ENCODE measurements at regions not wholly inside any gene's neighbourhood (a gene's known extent, or its start where the extent isn't known, plus 50 kb on each side); places are given as distances from the start of the nearest gene placed in this dataset.

DNA sequence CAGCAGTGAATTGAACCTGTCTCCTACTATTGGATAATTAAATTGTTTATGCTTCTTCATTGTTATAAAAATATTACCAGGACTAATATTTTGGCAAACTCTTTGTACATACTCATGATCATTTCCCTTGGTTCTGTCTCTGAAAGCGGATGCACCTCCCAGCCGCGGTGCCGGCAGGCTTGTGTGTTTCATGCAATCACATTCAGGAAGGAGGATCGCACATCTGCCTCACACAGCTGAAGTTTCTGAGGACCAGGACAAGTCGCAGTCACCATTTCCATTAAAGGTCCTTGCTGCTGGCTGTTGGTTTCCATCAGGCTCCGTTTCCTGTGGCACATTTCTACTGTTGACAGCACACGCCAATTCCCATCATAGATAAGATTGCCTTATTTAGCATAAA is 117.8 kb upstream of the SHH start:
- no peak for DNase-seq
- H3K27me3 ChIP-seq (replicated peaks), result peaks cover 7% of the 10 kb centered on the region
- no peak overlapping the region for H3K4me3 ChIP-seq (ENCODE audit: low read depth, low read length)
- TF ChIP-seq, protein P1, sequence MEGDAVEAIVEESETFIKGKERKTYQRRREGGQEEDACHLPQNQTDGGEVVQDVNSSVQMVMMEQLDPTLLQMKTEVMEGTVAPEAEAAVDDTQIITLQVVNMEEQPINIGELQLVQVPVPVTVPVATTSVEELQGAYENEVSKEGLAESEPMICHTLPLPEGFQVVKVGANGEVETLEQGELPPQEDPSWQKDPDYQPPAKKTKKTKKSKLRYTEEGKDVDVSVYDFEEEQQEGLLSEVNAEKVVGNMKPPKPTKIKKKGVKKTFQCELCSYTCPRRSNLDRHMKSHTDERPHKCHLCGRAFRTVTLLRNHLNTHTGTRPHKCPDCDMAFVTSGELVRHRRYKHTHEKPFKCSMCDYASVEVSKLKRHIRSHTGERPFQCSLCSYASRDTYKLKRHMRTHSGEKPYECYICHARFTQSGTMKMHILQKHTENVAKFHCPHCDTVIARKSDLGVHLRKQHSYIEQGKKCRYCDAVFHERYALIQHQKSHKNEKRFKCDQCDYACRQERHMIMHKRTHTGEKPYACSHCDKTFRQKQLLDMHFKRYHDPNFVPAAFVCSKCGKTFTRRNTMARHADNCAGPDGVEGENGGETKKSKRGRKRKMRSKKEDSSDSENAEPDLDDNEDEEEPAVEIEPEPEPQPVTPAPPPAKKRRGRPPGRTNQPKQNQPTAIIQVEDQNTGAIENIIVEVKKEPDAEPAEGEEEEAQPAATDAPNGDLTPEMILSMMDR (IDR thresholded peaks at IDR 0.05; ENCODE audit: low read depth, low read length, missing control alignments), result no peak
- no peak overlapping the region for H3K27ac ChIP-seq
- in situ Hi-C loops (cut with HindIII; ENCODE audit: low pct_ligation_motif_present, low sequenced_read_pairs), result no loop called here
- no peaks in the 10 kb centered on the region for H3K36me3 ChIP-seq (replicated peaks)

DNA sequence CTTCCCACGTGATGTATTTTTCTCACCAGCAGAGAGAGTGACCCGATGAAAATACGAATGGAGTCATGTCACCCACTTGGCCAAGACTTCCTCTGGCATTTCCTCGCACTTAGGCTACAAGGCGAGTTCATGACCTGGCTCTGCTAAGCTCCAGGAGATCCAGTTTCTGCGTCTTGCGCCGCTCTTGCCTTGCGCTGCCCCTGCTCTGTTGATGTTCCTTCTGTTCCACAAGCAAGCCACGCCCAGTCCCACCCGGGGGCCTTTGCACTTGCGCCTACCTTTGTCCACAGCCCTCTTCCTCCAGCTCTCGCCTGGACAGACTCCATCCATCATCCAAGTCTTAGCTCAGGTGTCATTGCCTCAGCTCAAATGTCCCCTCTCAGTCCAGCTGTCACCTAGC is 116.3 kb upstream of the SHH start:
- DNase-seq, result no peak
- TF ChIP-seq, protein P1 (IDR thresholded peaks at IDR 0.05; ENCODE audit: low read depth, low read length, missing control alignments), result no peak
- H3K4me3 ChIP-seq (ENCODE audit: low read depth, low read length), result no peak overlapping the region
- H3K36me3 ChIP-seq (replicated peaks), result no peaks in the 10 kb centered on the region
- no peak overlapping the region for H3K27ac ChIP-seq
- peaks cover 7% of the 10 kb centered on the region for H3K27me3 ChIP-seq (replicated peaks)
- in situ Hi-C loops (cut with HindIII; ENCODE audit: low pct_ligation_motif_present, low sequenced_read_pairs), result no loop called here

DNA sequence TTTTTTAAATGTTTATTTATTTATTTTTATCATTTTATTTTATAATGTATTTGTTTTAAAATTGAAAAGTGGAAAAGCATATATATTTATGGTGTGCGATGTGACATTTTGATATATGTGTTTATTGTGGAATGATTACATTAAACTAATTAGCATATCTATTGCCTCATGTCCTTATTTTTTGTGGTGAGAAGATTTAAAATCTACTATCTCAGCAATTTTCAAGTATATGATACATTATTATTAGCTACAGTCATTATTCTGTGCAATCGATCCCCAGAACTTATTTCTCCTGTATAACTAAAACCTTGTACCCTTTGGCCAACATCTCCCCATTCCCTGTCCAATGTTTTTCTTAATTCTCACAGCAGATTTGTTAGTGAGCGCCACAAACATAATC is 115.6 kb upstream of the SHH start:
- in situ Hi-C loops (cut with HindIII; ENCODE audit: low pct_ligation_motif_present, low sequenced_read_pairs), result no loop called here
- DNase-seq, result no peak
- Histone ChIP-seq H3K27me3 (replicated peaks) (peaks cover 7% of the 10 kb centered on the region), H3K27ac (no peak overlapping the region), H3K4me3 (ENCODE audit: low read depth, low read length) (no peak overlapping the region), H3K36me3 (replicated peaks) (no peaks in the 10 kb centered on the region)
- TF ChIP-seq, protein P1 (IDR thresholded peaks at IDR 0.05; ENCODE audit: low read depth, low read length, missing control alignments), result no peak

DNA sequence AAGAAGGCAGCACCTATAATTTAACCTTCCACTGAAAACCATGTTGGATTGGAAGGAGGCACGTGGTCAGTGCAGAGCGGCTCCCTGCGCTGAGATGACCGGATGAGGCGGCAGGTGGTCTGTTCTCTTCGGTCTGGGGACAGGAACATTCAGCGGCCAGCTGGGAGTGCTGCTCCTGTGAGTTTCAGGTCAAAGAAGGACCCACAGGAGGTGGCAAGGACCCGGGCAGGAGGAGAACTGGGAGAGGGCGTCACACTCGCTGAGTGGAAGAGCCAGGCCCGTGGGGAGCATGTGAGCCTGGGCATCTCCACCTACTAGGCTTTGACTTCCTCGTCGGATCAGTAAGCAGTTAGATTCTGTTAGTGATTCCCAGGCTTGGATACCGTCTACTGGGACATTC is 113.4 kb upstream of the SHH start:
- no peak overlapping the region for H3K27ac ChIP-seq
- TF ChIP-seq, protein P1 (IDR thresholded peaks at IDR 0.05; ENCODE audit: low read depth, low read length, missing control alignments), result no peak
- no peaks in the 10 kb centered on the region for H3K36me3 ChIP-seq (replicated peaks)
- no peak for DNase-seq
- no peak overlapping the region for H3K4me3 ChIP-seq (ENCODE audit: low read depth, low read length)
- in situ Hi-C loops (cut with HindIII; ENCODE audit: low pct_ligation_motif_present, low sequenced_read_pairs), result no loop called here
- H3K27me3 ChIP-seq (replicated peaks), result peaks cover 4% of the 10 kb centered on the region

DNA sequence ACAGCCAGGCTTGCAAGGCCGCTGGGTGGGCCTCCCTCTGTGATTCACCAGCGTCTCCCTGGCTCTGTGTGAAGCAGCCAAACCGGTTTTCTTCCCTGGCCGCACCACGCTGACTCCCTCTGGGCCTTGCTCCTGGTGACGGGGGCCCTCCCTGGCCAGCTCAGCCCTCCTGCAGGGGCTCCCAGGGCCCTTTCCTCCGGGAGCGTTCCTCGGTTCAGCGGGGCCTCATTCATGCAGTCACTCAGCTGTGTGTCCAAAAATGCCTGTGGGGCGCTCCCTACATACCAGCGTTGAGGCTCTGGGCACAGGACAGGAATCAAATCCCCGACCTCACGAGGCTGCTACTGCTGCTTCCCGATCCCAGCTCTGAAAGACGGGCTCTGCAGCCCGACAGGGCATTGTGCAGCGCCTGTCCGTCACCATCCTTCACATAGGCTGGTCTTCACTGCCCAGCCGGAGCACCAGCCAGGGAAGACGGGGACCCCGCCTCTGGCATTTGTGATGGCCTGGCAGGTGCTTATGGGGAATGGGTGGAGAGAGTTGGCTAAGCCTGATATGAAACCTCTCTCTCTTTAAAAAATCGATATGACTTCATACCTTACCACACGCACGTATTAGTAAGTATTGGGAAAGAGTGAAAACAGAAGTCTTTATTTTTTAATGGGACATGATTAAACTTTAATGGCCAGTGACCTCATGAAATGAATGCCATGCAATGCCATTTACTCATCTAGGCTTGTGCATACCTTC is 110.0 kb upstream of the SHH start:
- TF ChIP-seq, protein P1 (IDR thresholded peaks at IDR 0.05; ENCODE audit: low read depth, low read length, missing control alignments), result no peak
- Histone ChIP-seq H3K27ac (no peak overlapping the region), H3K27me3 (replicated peaks) (no peaks in the 10 kb centered on the region), H3K4me3 (ENCODE audit: low read depth, low read length) (no peak overlapping the region), H3K36me3 (replicated peaks) (no peaks in the 10 kb centered on the region)
- no peak for DNase-seq
- in situ Hi-C loops (cut with HindIII; ENCODE audit: low pct_ligation_motif_present, low sequenced_read_pairs), result no loop called here

DNA sequence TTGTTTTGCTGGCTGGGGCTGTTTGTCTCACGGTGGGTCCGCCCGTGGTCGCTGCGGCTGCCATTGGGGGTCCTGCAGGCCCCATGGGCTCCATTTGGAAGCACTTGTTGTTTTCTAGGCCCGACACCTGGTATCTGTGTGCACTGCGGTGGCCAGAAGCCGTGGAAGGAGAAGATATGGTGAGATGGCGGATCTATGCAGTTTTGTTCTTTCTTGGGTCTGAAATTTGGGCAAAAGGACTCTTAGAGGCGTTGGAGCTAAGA is 109.5 kb upstream of the SHH start:
- no peak overlapping the region for H3K4me3 ChIP-seq (ENCODE audit: low read depth, low read length)
- no peaks in the 10 kb centered on the region for H3K27me3 ChIP-seq (replicated peaks)
- no peak overlapping the region for H3K27ac ChIP-seq
- DNase-seq, result no peak
- TF ChIP-seq, protein P1 (IDR thresholded peaks at IDR 0.05; ENCODE audit: low read depth, low read length, missing control alignments), result no peak
- in situ Hi-C loops (cut with HindIII; ENCODE audit: low pct_ligation_motif_present, low sequenced_read_pairs), result no loop called here
- no peaks in the 10 kb centered on the region for H3K36me3 ChIP-seq (replicated peaks)

All from brain microvascular endothelial cell (primary cell).